Cerebellar cortex (tissue), 1 donor: ENCODE measurements at regions not wholly inside any gene's neighbourhood (a gene's known extent, or its start where the extent isn't known, plus 50 kb on each side); places are given as distances from the start of the nearest gene placed in this dataset.

Experiments
- DNase-seq: peaks from one replicate; pipeline ENCODE4 v3.0.0-alpha.2; 2015; ENCODE audit warnings: low spot score

DNA sequence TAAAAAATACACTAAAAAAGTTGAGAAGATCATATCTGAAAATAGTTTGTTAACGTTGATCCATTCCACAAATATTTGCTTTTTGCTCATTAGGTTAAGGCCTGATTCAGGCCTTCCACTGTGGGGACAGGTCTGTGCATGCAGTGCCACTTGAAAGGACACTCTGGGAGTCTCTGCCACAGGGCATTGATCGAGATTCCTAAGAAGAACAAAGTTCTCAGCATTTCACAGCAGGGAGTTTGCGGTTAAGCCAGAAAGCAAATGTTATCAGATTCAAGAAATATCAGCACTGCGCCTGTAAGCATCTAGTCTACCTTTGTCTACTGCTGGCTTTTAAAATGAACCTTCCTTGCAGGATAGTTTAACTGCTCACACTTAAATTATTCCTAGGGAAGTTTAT is 62.2 kb upstream of the TNIP3 start:
- no peak for DNase-seq

- no peak for DNase-seq
Measured at GRCh38 chr4:121221608-121222007, 57.5 kb upstream of the TNIP3 start.

DNA sequence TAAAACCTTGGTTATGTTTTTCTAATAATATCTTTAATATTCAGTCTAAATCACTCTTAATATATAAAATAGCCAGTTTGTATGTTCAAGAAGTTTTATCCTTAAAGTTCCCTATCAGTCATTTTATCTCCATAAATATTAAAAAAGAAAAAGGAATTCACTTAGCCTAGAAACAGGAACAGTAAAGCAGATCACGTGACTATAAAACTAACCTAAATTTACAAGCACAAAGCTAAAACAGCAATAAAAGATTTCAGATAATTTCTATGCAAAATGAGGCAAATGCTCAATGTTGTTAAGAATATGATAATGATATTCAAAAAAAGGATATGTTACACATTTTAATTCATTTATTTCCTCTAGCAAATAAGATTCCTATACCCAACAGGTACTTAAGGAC is 57.1 kb upstream of the TNIP3 start:
- no peak for DNase-seq

- DNase-seq, result no peak
Measured at GRCh38 chr4:121220698-121221097, 56.6 kb upstream of the TNIP3 start.

DNA sequence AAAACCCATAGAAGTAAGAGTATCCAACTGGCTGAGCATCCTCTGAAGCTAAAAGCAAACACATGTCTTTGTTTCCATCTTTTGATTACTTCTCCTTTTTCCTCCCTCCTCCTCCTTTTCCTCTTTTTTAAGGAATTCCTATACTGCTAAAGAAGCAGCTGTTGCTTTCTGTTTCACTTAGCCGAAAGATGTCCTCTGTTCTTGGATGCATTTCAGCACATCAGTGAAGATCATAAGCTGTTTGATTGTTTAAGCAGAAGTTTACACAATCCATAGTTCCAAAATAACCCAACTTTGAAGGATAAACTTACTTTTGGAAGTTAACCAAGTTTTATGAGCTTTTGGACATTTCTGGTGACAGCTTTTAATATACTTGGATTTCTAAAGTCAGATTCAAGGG is 55.1 kb upstream of the TNIP3 start:
- DNase-seq, result no peak

DNA sequence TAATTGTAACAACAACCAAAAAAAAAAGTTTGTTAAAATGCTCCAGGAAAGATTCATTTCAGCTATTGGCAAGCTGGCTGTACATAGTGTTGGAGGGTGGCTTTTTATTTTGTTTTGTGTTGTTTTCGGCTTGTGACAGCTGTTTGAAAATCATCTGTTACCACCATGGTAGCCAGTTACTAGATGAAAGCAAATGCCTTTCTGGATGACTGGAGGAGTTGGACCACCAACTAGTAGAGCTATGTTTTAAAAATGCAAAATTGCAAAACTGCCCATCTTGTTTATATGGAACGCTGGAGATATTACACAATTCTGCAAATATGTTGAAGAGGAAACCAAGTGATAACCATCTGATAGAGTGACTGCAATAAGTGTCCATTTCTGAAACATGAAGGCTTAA is 53.2 kb upstream of the TNIP3 start:
- DNase-seq, result no peak

DNA sequence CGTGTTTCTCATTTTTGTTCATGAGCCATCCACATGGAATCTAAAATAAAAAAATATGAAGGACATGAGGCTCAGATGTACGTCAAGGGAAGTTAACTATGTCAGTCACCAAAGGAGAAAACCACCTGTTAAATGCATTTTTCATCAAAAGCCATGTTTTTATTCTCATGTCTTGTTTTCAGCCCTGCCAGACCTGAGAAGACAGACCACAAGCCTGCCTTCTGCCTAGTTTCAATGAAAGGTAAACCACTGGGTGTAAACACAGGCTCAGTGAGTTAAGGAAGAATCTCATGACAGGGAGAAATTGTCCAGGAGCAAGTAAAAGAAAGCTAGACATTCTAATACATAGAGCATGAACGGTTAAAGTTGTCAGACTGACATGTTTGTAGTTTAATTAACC is 52.3 kb upstream of the TNIP3 start:
- DNase-seq, result no peak

- no peak for DNase-seq
Measured at GRCh38 chr4:121213940-121214339, 49.8 kb upstream of the TNIP3 start.
